Calu3 (cell line): ENCODE measurements at regions not wholly inside any gene's neighbourhood (a gene's known extent, or its start where the extent isn't known, plus 50 kb on each side); places are given as distances from the start of the nearest gene placed in this dataset.

Experiments used
- BruUV-seq: library from RNA; stranded (reverse); fragments of 400-500 nt; replicated peaks from 2 replicates; lab custom pipeline; 2021; lab: Mats Ljungman, UMichigan
- CTCF ChIA-PET: fragments of 300-600 bp; sonication (Branson Sonifier 250); formaldehyde crosslinking; loops from one replicate; lab custom pipeline; 2022; ENCODE audit warnings: antibody characterized with exemption; lab: Charles Lee
- DNase-seq: peaks from one replicate; pipeline ENCODE4 v3.0.0; 2022
- H3K27ac Mint-ChIP-seq: one replicate; pipeline ENCODE4 v1.8.0; 2022; ENCODE audit warnings: mixed read lengths; ENCODE audit not compliant: unreplicated experiment
- H3K27me3 Mint-ChIP-seq: one replicate; pipeline ENCODE4 v1.8.0; 2022; ENCODE audit warnings: mixed read lengths; ENCODE audit not compliant: unreplicated experiment
- H3K36me3 Mint-ChIP-seq: one replicate; pipeline ENCODE4 v1.8.0; 2022; ENCODE audit warnings: mild to moderate bottlenecking, moderate library complexity, mixed read lengths; ENCODE audit not compliant: insufficient read depth, unreplicated experiment
- H3K4me1 Mint-ChIP-seq: one replicate; pipeline ENCODE4 v1.8.0; 2022; ENCODE audit warnings: mild to moderate bottlenecking, low read depth, mixed read lengths; ENCODE audit not compliant: unreplicated experiment
- H3K4me3 Mint-ChIP-seq: one replicate; pipeline ENCODE4 v1.8.0; 2022; ENCODE audit warnings: mild to moderate bottlenecking, low read depth, moderate library complexity, mixed read lengths; ENCODE audit not compliant: unreplicated experiment
- H3K9me3 Mint-ChIP-seq: one replicate; pipeline ENCODE4 v1.8.0; 2022; ENCODE audit warnings: low read depth, mixed read lengths; ENCODE audit not compliant: unreplicated experiment
- intact Hi-C: fragments of 100-400 bp; cut with micrococcal nuclease; formaldehyde crosslinking; loops from one replicate; pipeline ENCODE4 v1.10.0; 2022; ENCODE audit not compliant: unreplicated experiment
- TF ChIP-seq, protein P1 (sequence below): fragments of 200-600 bp; IDR thresholded peaks from one replicate; pipeline ENCODE4 v1.8.0; 2022; ENCODE audit warnings: antibody characterized with exemption; ENCODE audit not compliant: unreplicated experiment

DNA sequence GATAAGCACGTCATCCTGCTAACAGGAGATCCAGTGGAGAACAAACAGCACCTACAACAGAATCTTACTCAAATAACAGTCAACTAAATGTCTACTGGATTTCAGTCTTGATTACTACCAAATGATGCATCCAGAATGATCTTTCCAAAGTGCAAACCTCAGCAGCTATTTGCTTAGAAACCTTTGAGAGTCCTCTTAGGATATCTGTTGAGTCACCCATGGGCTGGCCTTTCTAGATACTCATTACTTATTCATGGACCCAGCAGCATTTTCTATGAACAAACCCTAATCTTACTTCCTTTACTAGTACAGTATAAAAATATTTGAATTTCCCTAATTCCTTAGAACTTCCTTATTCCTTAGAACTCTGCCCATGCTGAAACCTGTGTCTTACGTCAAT lies 118.5 kb upstream of the PABPC4L start:
- no peak overlapping the region for H3K27ac Mint-ChIP-seq
- no peaks in the 10 kb centered on the region for H3K4me1 Mint-ChIP-seq
- H3K9me3 Mint-ChIP-seq = peaks cover 10% of the 10 kb centered on the region
- CTCF ChIA-PET = no interaction called here
- H3K27me3 Mint-ChIP-seq = no peaks in the 10 kb centered on the region
- DNase-seq = no peak
- BruUV-seq = no TSS peak
- intact Hi-C loops = no loop called here
- H3K4me3 Mint-ChIP-seq = no peak overlapping the region
- TF ChIP-seq, protein P1, sequence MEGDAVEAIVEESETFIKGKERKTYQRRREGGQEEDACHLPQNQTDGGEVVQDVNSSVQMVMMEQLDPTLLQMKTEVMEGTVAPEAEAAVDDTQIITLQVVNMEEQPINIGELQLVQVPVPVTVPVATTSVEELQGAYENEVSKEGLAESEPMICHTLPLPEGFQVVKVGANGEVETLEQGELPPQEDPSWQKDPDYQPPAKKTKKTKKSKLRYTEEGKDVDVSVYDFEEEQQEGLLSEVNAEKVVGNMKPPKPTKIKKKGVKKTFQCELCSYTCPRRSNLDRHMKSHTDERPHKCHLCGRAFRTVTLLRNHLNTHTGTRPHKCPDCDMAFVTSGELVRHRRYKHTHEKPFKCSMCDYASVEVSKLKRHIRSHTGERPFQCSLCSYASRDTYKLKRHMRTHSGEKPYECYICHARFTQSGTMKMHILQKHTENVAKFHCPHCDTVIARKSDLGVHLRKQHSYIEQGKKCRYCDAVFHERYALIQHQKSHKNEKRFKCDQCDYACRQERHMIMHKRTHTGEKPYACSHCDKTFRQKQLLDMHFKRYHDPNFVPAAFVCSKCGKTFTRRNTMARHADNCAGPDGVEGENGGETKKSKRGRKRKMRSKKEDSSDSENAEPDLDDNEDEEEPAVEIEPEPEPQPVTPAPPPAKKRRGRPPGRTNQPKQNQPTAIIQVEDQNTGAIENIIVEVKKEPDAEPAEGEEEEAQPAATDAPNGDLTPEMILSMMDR = no peak
- H3K36me3 Mint-ChIP-seq = no peaks in the 10 kb centered on the region

DNA sequence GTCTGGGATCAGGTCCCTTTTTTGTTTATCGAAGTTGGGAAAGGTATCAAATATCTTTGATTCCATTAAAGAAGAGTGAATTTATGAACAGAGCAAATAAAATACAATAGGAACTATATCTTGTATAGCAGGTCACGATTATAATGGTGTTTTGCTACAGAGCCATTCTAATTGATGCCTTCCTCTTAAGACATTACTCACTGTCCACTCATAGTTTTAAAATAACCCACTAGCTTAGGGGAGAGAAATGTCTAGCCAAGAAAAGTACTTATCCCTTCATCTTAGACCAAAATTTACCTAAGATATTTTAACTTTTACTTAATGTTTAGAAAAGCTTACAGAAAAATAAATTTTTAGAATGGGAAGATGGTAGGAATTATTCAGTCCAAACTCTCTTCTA lies 112.0 kb upstream of the PABPC4L start:
- intact Hi-C loops = no loop called here
- CTCF ChIA-PET = no interaction called here
- BruUV-seq = no TSS peak
- Mint-ChIP-seq H3K27ac (no peak overlapping the region), H3K4me1 (no peaks in the 10 kb centered on the region), H3K4me3 (no peak overlapping the region), H3K9me3 (peaks cover 7% of the 10 kb centered on the region), H3K36me3 (no peaks in the 10 kb centered on the region), H3K27me3 (no peaks in the 10 kb centered on the region)
- TF ChIP-seq, protein P1 = no peak
- DNase-seq = no peak

DNA sequence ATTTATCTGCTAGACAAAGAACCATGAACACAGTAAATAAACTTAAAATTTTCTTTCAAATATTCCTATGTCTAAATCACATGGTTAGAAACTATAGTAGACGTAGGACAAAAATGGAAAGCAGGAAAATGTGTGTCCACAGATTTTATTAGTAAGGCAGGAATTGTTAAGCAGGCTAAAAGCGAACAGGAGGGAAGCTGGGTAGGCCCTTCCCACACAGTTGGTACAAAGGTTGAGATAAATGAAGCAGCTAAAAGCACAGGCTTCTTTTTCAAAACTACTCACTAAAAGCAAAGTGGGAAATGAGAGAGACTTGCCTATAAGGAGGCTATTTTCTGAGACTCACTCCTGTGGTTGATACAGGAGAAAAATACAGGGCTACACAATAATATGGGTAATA lies 108.1 kb upstream of the PABPC4L start:
- intact Hi-C loops = no loop called here
- no TSS peak for BruUV-seq
- CTCF ChIA-PET = no interaction called here
- Mint-ChIP-seq H3K9me3 (no peaks in the 10 kb centered on the region), H3K4me3 (no peak overlapping the region), H3K27me3 (no peaks in the 10 kb centered on the region), H3K27ac (no peak overlapping the region), H3K36me3 (no peaks in the 10 kb centered on the region), H3K4me1 (no peaks in the 10 kb centered on the region)
- TF ChIP-seq, protein P1 = no peak
- DNase-seq = no peak

DNA sequence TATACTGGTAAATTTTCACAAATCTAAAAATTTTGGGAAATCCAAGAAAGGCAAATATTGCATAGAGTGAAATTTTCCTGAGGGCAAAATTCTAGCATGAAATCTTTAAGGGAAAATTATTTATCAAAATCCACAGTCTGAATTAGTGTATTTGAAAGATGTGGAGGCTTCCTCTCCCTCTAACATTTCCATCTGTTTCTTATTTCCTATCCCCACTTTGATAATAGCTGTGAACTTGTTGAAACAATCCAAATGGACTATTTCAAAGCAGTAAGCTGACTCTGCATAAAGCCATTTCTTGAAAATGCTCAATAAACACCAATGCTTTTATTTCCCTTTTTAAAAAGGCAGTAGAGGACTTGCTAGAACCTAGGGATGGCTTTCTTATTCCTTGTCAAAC lies 107.3 kb upstream of the PABPC4L start:
- H3K9me3 Mint-ChIP-seq = no peaks in the 10 kb centered on the region
- H3K4me3 Mint-ChIP-seq = no peak overlapping the region
- no peaks in the 10 kb centered on the region for H3K27me3 Mint-ChIP-seq
- BruUV-seq = no TSS peak
- H3K27ac Mint-ChIP-seq = no peak overlapping the region
- intact Hi-C loops = no loop called here
- no peak for DNase-seq
- H3K36me3 Mint-ChIP-seq = no peaks in the 10 kb centered on the region
- TF ChIP-seq, protein P1 = no peak
- CTCF ChIA-PET = no interaction called here
- no peaks in the 10 kb centered on the region for H3K4me1 Mint-ChIP-seq
